ENCODE measurements at regions not wholly inside any gene's neighbourhood (a gene's known extent, or its start where the extent isn't known, plus 50 kb on each side); places are given as distances from the start of the nearest gene placed in this dataset.

- no peak overlapping the region for H3K27ac Mint-ChIP-seq (ENCODE audit: unreplicated experiment)
- no peak overlapping the region for H3K4me2 ChIP-seq (ENCODE audit: low read length)
- H3K9me3 Mint-ChIP-seq (ENCODE audit: unreplicated experiment), result no peaks in the 10 kb centered on the region
- FAIRE-seq, result no peak
- no peak for DNase-seq (ENCODE audit: low read depth)
- H3K4me1 Mint-ChIP-seq (ENCODE audit: low read depth, unreplicated experiment), result peaks cover 1% of the 10 kb centered on the region
- H3K79me2 ChIP-seq (ENCODE audit: insufficient read depth, low read length), result no peaks in the 10 kb centered on the region
- H2AFZ ChIP-seq (ENCODE audit: low read depth, low read length), result no peak overlapping the region
- peaks cover 34% of the 10 kb centered on the region for H3K27me3 Mint-ChIP-seq (ENCODE audit: low read depth, unreplicated experiment)
- no peak overlapping the region for H3K4me3 ChIP-seq (ENCODE audit: insufficient read depth, low read depth, low read length)
- no peak for TF ChIP-seq CTCF (IDR thresholded peaks at IDR 0.05; ENCODE audit: insufficient read depth, low read depth, low read length)
- no peak for TF ChIP-seq EZH2 (IDR thresholded peaks at IDR 0.05; ENCODE audit: insufficient read depth, low read length)
- H3K9me3 ChIP-seq (ENCODE audit: insufficient read depth, low read depth, low read length), result no peaks in the 10 kb centered on the region
- H4K20me1 ChIP-seq (ENCODE audit: insufficient read depth, low read length), result no peaks in the 10 kb centered on the region
- H3K27ac ChIP-seq (ENCODE audit: low read depth, low read length), result no peak overlapping the region
- H3K36me3 Mint-ChIP-seq (ENCODE audit: low read depth, unreplicated experiment), result no peaks in the 10 kb centered on the region
- no peaks in the 10 kb centered on the region for H3K36me3 ChIP-seq (ENCODE audit: insufficient read depth, low read length)
- H3K9ac ChIP-seq (ENCODE audit: low read length), result no peak overlapping the region
- no peaks in the 10 kb centered on the region for H3K27me3 ChIP-seq (ENCODE audit: insufficient read depth, low read length)
- no peaks in the 10 kb centered on the region for H3K4me1 ChIP-seq (ENCODE audit: insufficient read depth, low read length)
- no peak overlapping the region for H3K4me3 Mint-ChIP-seq (ENCODE audit: unreplicated experiment)
Measured at GRCh38 chr19:30151081-30151480, 209.0 kb downstream of the URI1 start.

- H3K4me1 ChIP-seq (ENCODE audit: insufficient read depth, low read length), result no peaks in the 10 kb centered on the region
- H3K4me3 Mint-ChIP-seq (ENCODE audit: unreplicated experiment), result no peak overlapping the region
- TF ChIP-seq EZH2 (IDR thresholded peaks at IDR 0.05; ENCODE audit: insufficient read depth, low read length), result no peak
- TF ChIP-seq CTCF (IDR thresholded peaks at IDR 0.05; ENCODE audit: insufficient read depth, low read depth, low read length), result no peak
- H3K27ac ChIP-seq (ENCODE audit: low read depth, low read length), result no peak overlapping the region
- DNase-seq (ENCODE audit: low read depth) (no peak), FAIRE-seq (no peak)
- H3K4me3 ChIP-seq (ENCODE audit: insufficient read depth, low read depth, low read length), result no peak overlapping the region
- no peaks in the 10 kb centered on the region for H3K9me3 Mint-ChIP-seq (ENCODE audit: unreplicated experiment)
- H3K4me2 ChIP-seq (ENCODE audit: low read length), result no peak overlapping the region
- no peaks in the 10 kb centered on the region for H3K9me3 ChIP-seq (ENCODE audit: insufficient read depth, low read depth, low read length)
- no peaks in the 10 kb centered on the region for H4K20me1 ChIP-seq (ENCODE audit: insufficient read depth, low read length)
- no peaks in the 10 kb centered on the region for H3K27me3 ChIP-seq (ENCODE audit: insufficient read depth, low read length)
- H3K27me3 Mint-ChIP-seq (ENCODE audit: low read depth, unreplicated experiment), result peaks cover 34% of the 10 kb centered on the region
- H3K36me3 Mint-ChIP-seq (ENCODE audit: low read depth, unreplicated experiment), result no peaks in the 10 kb centered on the region
- no peak overlapping the region for H3K27ac Mint-ChIP-seq (ENCODE audit: unreplicated experiment)
- H3K4me1 Mint-ChIP-seq (ENCODE audit: low read depth, unreplicated experiment), result peaks cover 1% of the 10 kb centered on the region
- H2AFZ ChIP-seq (ENCODE audit: low read depth, low read length), result no peak overlapping the region
- no peaks in the 10 kb centered on the region for H3K79me2 ChIP-seq (ENCODE audit: insufficient read depth, low read length)
- H3K9ac ChIP-seq (ENCODE audit: low read length), result no peak overlapping the region
- no peaks in the 10 kb centered on the region for H3K36me3 ChIP-seq (ENCODE audit: insufficient read depth, low read length)
Measured at GRCh38 chr19:30152510-30153291, 210.7 kb downstream of the URI1 start.
